ENCODE measurements at regions not wholly inside any gene's neighbourhood (a gene's known extent, or its start where the extent isn't known, plus 50 kb on each side); places are given as distances from the start of the nearest gene placed in this dataset.
"Not testable (repeated sequence)": the region's sequence is repeated elsewhere in the genome, so short reads cannot be mapped to it uniquely, and the experiment has no call there.

GRCh38 chr5:81835814-81836367 is 85.0 kb upstream of the SSBP2 start:
- H3K36me3 Mint-ChIP-seq (ENCODE audit: insufficient read depth in 2 of 2) = no peaks in the 10 kb centered on the region
- no peak for DNase-seq
- peaks cover 5% of the 10 kb centered on the region for H3K4me1 Mint-ChIP-seq (ENCODE audit: low read depth)
- no peaks in the 10 kb centered on the region for H3K27me3 Mint-ChIP-seq (ENCODE audit: low read depth)
- no peak overlapping the region for H3K27ac Mint-ChIP-seq
- no peak overlapping the region for H3K4me3 Mint-ChIP-seq
- peaks cover 0 to 3% of the 10 kb centered on the region in 2 donors for H3K9me3 Mint-ChIP-seq
- no peak for ATAC-seq (replicated peaks in 1 of 2)

- no peak overlapping the region for H3K27ac Mint-ChIP-seq
- H3K27me3 Mint-ChIP-seq (ENCODE audit: low read depth) = no peaks in the 10 kb centered on the region
- peaks cover 5% of the 10 kb centered on the region for H3K4me1 Mint-ChIP-seq (ENCODE audit: low read depth)
- no peaks in the 10 kb centered on the region for H3K36me3 Mint-ChIP-seq (ENCODE audit: insufficient read depth in 2 of 2)
- no peak for ATAC-seq (replicated peaks in 1 of 2)
- no peak for DNase-seq
- peaks cover 0 to 3% of the 10 kb centered on the region in 2 donors for H3K9me3 Mint-ChIP-seq
- no peak overlapping the region for H3K4me3 Mint-ChIP-seq
These were observed 83.2 kb upstream of the SSBP2 start for GRCh38 chr5:81834021-81834660.

GRCh38 chr5:81830596-81830995 is 79.7 kb upstream of the SSBP2 start:
- no peaks in the 10 kb centered on the region for H3K27me3 Mint-ChIP-seq (ENCODE audit: low read depth)

GRCh38 chr5:81829242-81829641 is 78.3 kb upstream of the SSBP2 start:
- H3K9me3 Mint-ChIP-seq = peaks cover 0 to 3% of the 10 kb centered on the region in 2 donors
- ATAC-seq (replicated peaks in 1 of 2) (peak; percentile 35 to 44), DNase-seq (no peak)
- no peak overlapping the region for H3K27ac Mint-ChIP-seq
- no peaks in the 10 kb centered on the region for H3K4me1 Mint-ChIP-seq (ENCODE audit: low read depth)
- no peaks in the 10 kb centered on the region for H3K36me3 Mint-ChIP-seq (ENCODE audit: insufficient read depth in 2 of 2)
- no peaks in the 10 kb centered on the region for H3K27me3 Mint-ChIP-seq (ENCODE audit: low read depth)
- H3K4me3 Mint-ChIP-seq = no peak overlapping the region

More at GRCh38 chr5:81830596-81830995, 79.7 kb upstream of the SSBP2 start:
- no peak for ATAC-seq (replicated peaks in 1 of 2)
- H3K4me3 Mint-ChIP-seq = no peak overlapping the region
- DNase-seq = no peak
- H3K27ac Mint-ChIP-seq = no peak overlapping the region
- H3K4me1 Mint-ChIP-seq (ENCODE audit: low read depth) = no peaks in the 10 kb centered on the region
- no peaks in the 10 kb centered on the region for H3K36me3 Mint-ChIP-seq (ENCODE audit: insufficient read depth in 2 of 2)
- peaks cover 0 to 3% of the 10 kb centered on the region in 2 donors for H3K9me3 Mint-ChIP-seq

- Mint-ChIP-seq H3K4me3 (no peak overlapping the region), H3K4me1 (ENCODE audit: low read depth) (no peaks in the 10 kb centered on the region), H3K36me3 (ENCODE audit: insufficient read depth in 2 of 2) (no peaks in the 10 kb centered on the region), H3K27me3 (ENCODE audit: low read depth) (no peaks in the 10 kb centered on the region), H3K27ac (no peak overlapping the region), H3K9me3 (no peaks in the 10 kb centered on the region)
- DNase-seq (no peak), ATAC-seq (replicated peaks in 1 of 2) (no peak)
These were observed 76.6 kb upstream of the SSBP2 start for GRCh38 chr5:81827500-81827899.

- no peaks in the 10 kb centered on the region for H3K36me3 Mint-ChIP-seq (ENCODE audit: insufficient read depth in 2 of 2)
- H3K4me3 Mint-ChIP-seq = no peak overlapping the region
- H3K9me3 Mint-ChIP-seq = no peaks in the 10 kb centered on the region
- H3K4me1 Mint-ChIP-seq (ENCODE audit: low read depth) = peaks cover 4% of the 10 kb centered on the region
- no peak for DNase-seq
- H3K27ac Mint-ChIP-seq = no peak overlapping the region
- ATAC-seq (replicated peaks in 1 of 2) = no peak
- no peaks in the 10 kb centered on the region for H3K27me3 Mint-ChIP-seq (ENCODE audit: low read depth)
These were observed 75.2 kb upstream of the SSBP2 start for GRCh38 chr5:81826128-81826527.

- Mint-ChIP-seq H3K4me1 (ENCODE audit: low read depth) (peaks cover 12% of the 10 kb centered on the region), H3K36me3 (ENCODE audit: insufficient read depth in 2 of 2) (no peaks in the 10 kb centered on the region), H3K4me3 (no peak overlapping the region), H3K9me3 (no peaks in the 10 kb centered on the region), H3K27ac (no peak overlapping the region), H3K27me3 (ENCODE audit: low read depth) (no peaks in the 10 kb centered on the region)
- ATAC-seq (replicated peaks in 1 of 2) (no peak), DNase-seq (no peak)
These were observed 74.3 kb upstream of the SSBP2 start for GRCh38 chr5:81825237-81825636.

- H3K27ac Mint-ChIP-seq; H3K4me3 Mint-ChIP-seq; H3K36me3 Mint-ChIP-seq (ENCODE audit: insufficient read depth in 2 of 2); DNase-seq; H3K27me3 Mint-ChIP-seq (ENCODE audit: low read depth); H3K9me3 Mint-ChIP-seq; ATAC-seq (replicated peaks in 1 of 2): not testable (repeated sequence)
- peaks cover 20% of the 10 kb centered on the region for H3K4me1 Mint-ChIP-seq (ENCODE audit: low read depth)
These were observed 72.8 kb upstream of the SSBP2 start for GRCh38 chr5:81823736-81824135.

GRCh38 chr5:81820863-81821262 is 70.0 kb upstream of the SSBP2 start:
- no peak for DNase-seq
- no peaks in the 10 kb centered on the region for H3K27me3 Mint-ChIP-seq (ENCODE audit: low read depth)
- H3K27ac Mint-ChIP-seq = no peak overlapping the region
- H3K4me3 Mint-ChIP-seq = no peak overlapping the region
- no peak for ATAC-seq (replicated peaks in 1 of 2)
- peaks cover 0 to 2% of the 10 kb centered on the region in 2 donors for H3K9me3 Mint-ChIP-seq
- peaks cover 38% of the 10 kb centered on the region for H3K4me1 Mint-ChIP-seq (ENCODE audit: low read depth)
- no peaks in the 10 kb centered on the region for H3K36me3 Mint-ChIP-seq (ENCODE audit: insufficient read depth in 2 of 2)

- Mint-ChIP-seq H3K4me3 (no peak overlapping the region), H3K27me3 (ENCODE audit: low read depth) (no peaks in the 10 kb centered on the region), H3K36me3 (ENCODE audit: insufficient read depth in 2 of 2) (no peaks in the 10 kb centered on the region), H3K27ac (no peak overlapping the region), H3K9me3 (peaks cover 0 to 2% of the 10 kb centered on the region in 2 donors), H3K4me1 (ENCODE audit: low read depth) (peaks cover 38% of the 10 kb centered on the region)
- DNase-seq = no peak
- no peak for ATAC-seq (replicated peaks in 1 of 2)
These were observed 69.4 kb upstream of the SSBP2 start for GRCh38 chr5:81820318-81820636.

- no peaks in the 10 kb centered on the region for H3K36me3 Mint-ChIP-seq (ENCODE audit: insufficient read depth in 2 of 2)
- ATAC-seq (replicated peaks in 1 of 2) = no peak
- DNase-seq = no peak
- peaks cover 38% of the 10 kb centered on the region for H3K4me1 Mint-ChIP-seq (ENCODE audit: low read depth)
- H3K27ac Mint-ChIP-seq = no peak overlapping the region
- peaks cover 0 to 2% of the 10 kb centered on the region in 2 donors for H3K9me3 Mint-ChIP-seq
- H3K27me3 Mint-ChIP-seq (ENCODE audit: low read depth) = no peaks in the 10 kb centered on the region
- H3K4me3 Mint-ChIP-seq = no peak overlapping the region
These were observed 68.8 kb upstream of the SSBP2 start for GRCh38 chr5:81819556-81820317.

- Mint-ChIP-seq H3K4me1 (ENCODE audit: low read depth) (peaks cover 38% of the 10 kb centered on the region), H3K36me3 (ENCODE audit: insufficient read depth in 2 of 2) (no peaks in the 10 kb centered on the region), H3K27me3 (ENCODE audit: low read depth) (no peaks in the 10 kb centered on the region), H3K9me3 (peaks cover 0 to 2% of the 10 kb centered on the region in 2 donors), H3K4me3 (no peak overlapping the region), H3K27ac (no peak overlapping the region)
- DNase-seq (no peak), ATAC-seq (replicated peaks in 1 of 2) (peak in 1 of 2 donors; percentile 13)
These were observed 67.1 kb upstream of the SSBP2 start for GRCh38 chr5:81817980-81818379.

- DNase-seq (no peak), ATAC-seq (replicated peaks in 1 of 2) (no peak)
- H3K36me3 Mint-ChIP-seq (ENCODE audit: insufficient read depth in 2 of 2) = no peaks in the 10 kb centered on the region
- no peak overlapping the region for H3K27ac Mint-ChIP-seq
- H3K4me1 Mint-ChIP-seq (ENCODE audit: low read depth) = peaks cover 38% of the 10 kb centered on the region
- H3K27me3 Mint-ChIP-seq (ENCODE audit: low read depth) = no peaks in the 10 kb centered on the region
- peaks cover 0 to 2% of the 10 kb centered on the region in 2 donors for H3K9me3 Mint-ChIP-seq
- no peak overlapping the region for H3K4me3 Mint-ChIP-seq
These were observed 66.2 kb upstream of the SSBP2 start for GRCh38 chr5:81817086-81817485.

All from activated T-cell treated with anti-CD3 and anti-CD28 coated beads, Interleukin-2, amount 50 U/mL, for 72 hours (primary cell).